AG10803 (cell line): ENCODE measurements at regions not wholly inside any gene's neighbourhood (a gene's known extent, or its start where the extent isn't known, plus 50 kb on each side); places are given as distances from the start of the nearest gene placed in this dataset.
A peak's percentile ranks its signal among the peaks of the same experiment; 100 is the strongest.

Experiments used
- DNase-seq: peaks from one replicate; pipeline ENCODE4 v3.0.0; 2010; ENCODE audit warnings: low read depth
- H3K4me3 ChIP-seq: 2 replicates; pipeline ENCODE4 v1.5.1; 2011; ENCODE audit warnings: mild to moderate bottlenecking, low read length, control low read depth
- CTCF ChIP-seq: conservative IDR thresholded peaks from 2 replicates; pipeline ENCODE4 v1.5.1; 2011; ENCODE audit warnings: mild to moderate bottlenecking, low read length, control low read depth, inconsistent platforms

GRCh38 chr15:37765786-37766185 is 168.7 kb upstream of the TMCO5A start:
- DNase-seq = peak; percentile 13
- H3K4me3 ChIP-seq = no peak overlapping the region
- TF ChIP-seq CTCF = no peak

GRCh38 chr15:37767841-37768455 is 166.5 kb upstream of the TMCO5A start:
- DNase-seq = no peak
- no peak overlapping the region for H3K4me3 ChIP-seq
- no peak for TF ChIP-seq CTCF

- TF ChIP-seq CTCF = no peak
- peak; percentile 34 for DNase-seq
Measured at GRCh38 chr15:37771465-37771864, 163.0 kb upstream of the TMCO5A start.

GRCh38 chr15:37773111-37773860 is 161.2 kb upstream of the TMCO5A start:
- H3K4me3 ChIP-seq = no peak overlapping the region
- TF ChIP-seq CTCF = no peak
- DNase-seq = peak; percentile 82

More at GRCh38 chr15:37771465-37771864, 163.0 kb upstream of the TMCO5A start:
- no peak overlapping the region for H3K4me3 ChIP-seq

DNA sequence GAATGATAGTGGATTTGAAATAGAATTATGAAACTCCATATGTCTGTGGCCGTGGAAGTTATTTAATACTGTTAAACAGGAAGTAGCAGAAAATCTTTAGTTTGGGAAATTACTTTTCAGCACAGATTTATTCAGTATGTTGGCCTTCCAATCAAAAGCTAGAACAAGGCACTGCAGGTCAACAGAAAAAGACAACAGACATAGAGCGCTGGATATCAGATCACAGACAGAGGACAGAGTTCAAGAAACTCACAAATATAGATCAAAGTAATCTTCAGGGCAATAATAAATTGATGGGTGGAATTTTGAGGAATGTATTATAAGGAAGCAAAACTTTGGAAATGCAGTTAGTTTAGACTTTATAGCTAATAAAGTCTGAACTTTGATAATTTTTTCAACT is 159.5 kb upstream of the TMCO5A start:
- no peak overlapping the region for H3K4me3 ChIP-seq
- TF ChIP-seq CTCF = no peak
- no peak for DNase-seq

DNA sequence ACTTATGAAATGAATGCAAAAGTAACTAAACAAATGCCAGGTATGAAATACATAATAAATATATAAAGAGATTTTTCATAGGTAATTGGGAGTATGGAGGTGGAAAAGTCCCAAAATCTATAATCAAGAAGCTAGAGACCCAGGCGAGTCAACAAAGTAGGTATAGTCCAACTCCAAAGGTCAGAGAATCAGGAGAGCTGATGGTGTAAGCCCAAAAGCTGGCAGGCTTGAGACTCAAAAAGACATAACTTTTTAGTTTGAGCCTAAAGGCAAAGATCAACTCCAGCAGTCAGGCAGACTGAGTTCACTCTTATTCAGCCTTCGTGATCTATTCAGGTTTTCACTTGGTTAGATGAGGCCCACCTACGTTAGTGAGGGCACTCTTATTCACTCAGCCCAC is 157.4 kb upstream of the TMCO5A start:
- no peak overlapping the region for H3K4me3 ChIP-seq
- no peak for DNase-seq
- no peak for TF ChIP-seq CTCF

DNA sequence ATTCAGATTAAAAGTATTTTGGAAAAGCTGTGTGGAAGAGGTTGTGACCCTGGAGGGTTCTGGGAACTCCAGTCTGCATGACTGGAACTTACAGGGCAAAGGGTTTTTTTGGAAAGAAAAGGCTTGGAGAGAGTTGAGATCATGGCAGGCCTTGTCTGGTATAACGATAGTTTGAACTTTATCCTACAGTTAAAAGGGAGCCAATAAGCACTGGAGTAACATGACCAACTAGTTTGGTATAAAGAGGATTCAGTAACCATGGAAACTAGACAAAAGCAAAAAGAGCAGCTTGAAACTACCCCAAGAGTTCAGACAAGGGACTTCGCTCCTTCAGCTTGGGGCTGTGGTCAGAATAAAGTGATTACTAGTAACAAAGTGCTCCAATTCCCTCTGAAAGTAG is 151.2 kb upstream of the TMCO5A start:
- no peak for TF ChIP-seq CTCF
- DNase-seq = no peak
- H3K4me3 ChIP-seq = no peak overlapping the region
